NB4 (cell line): ENCODE measurements at regions not wholly inside any gene's neighbourhood (a gene's known extent, or its start where the extent isn't known, plus 50 kb on each side); places are given as distances from the start of the nearest gene placed in this dataset.

Source experiments
- DNase-seq: peaks from one replicate; pipeline ENCODE4 v3.0.0; 2010; ENCODE audit warnings: low read depth
- H3K4me3 ChIP-seq: one replicate; pipeline ENCODE4 v1.5.1; 2011; ENCODE audit warnings: mild to moderate bottlenecking, low read depth, low read length, moderate library complexity
- CTCF ChIP-seq: IDR thresholded peaks from one replicate; pipeline ENCODE4 v1.5.1; 2012; ENCODE audit warnings: low read depth, low read length
- MAX ChIP-seq: IDR thresholded peaks from 2 replicates; pipeline ENCODE4 v1.6.1; 2011; ENCODE audit warnings: low read depth, low read length
- MYC ChIP-seq: IDR thresholded peaks from 2 replicates; pipeline ENCODE4 v1.6.1; 2011; ENCODE audit warnings: low read depth, low read length
- POLR2A ChIP-seq: IDR thresholded peaks from 2 replicates; pipeline ENCODE4 v1.6.1; 2011; ENCODE audit warnings: mild to moderate bottlenecking; ENCODE audit not compliant: insufficient read length; ENCODE audit errors: extremely low read depth

GRCh38 chr4:31236020-31236638 is 516.0 kb downstream of the PCDH7 start:
- H3K4me3 ChIP-seq: no peak overlapping the region
- TF ChIP-seq MYC (no peak), POLR2A (no peak), MAX (no peak), CTCF (no peak)
- DNase-seq: no peak

- no peak overlapping the region for H3K4me3 ChIP-seq
- no peak for DNase-seq
- TF ChIP-seq CTCF (no peak), POLR2A (no peak), MAX (no peak), MYC (no peak)
Observed at GRCh38 chr4:31236639-31237173, 516.5 kb downstream of the PCDH7 start.

GRCh38 chr4:31237233-31237632 is 517.1 kb downstream of the PCDH7 start:
- TF ChIP-seq POLR2A (no peak), CTCF (no peak), MYC (no peak), MAX (no peak)
- no peak for DNase-seq
- H3K4me3 ChIP-seq: no peak overlapping the region

- no peak for DNase-seq
- no peak for TF ChIP-seq MAX
- TF ChIP-seq MYC: no peak
- no peak for TF ChIP-seq CTCF
- TF ChIP-seq POLR2A: no peak
- no peak overlapping the region for H3K4me3 ChIP-seq
Observed at GRCh38 chr4:31239886-31240285, 519.7 kb downstream of the PCDH7 start.

- no peak for TF ChIP-seq POLR2A
- no peak for TF ChIP-seq CTCF
- no peak for TF ChIP-seq MYC
- TF ChIP-seq MAX: no peak
- H3K4me3 ChIP-seq: no peak overlapping the region
- no peak for DNase-seq
Observed at GRCh38 chr4:31241504-31242106, 521.4 kb downstream of the PCDH7 start.
